GM23248 (cell line): ENCODE measurements at regions not wholly inside any gene's neighbourhood (a gene's known extent, or its start where the extent isn't known, plus 50 kb on each side); places are given as distances from the start of the nearest gene placed in this dataset.

Experiments used
- EZH2 ChIP-seq: fragments of 200-600 bp; sonication (generic); IDR thresholded peaks from 2 replicates; pipeline ENCODE4 v1.6.1; 2018; ENCODE audit warnings: antibody characterized with exemption, mild to moderate bottlenecking; ENCODE audit not compliant: insufficient read depth, poor library complexity, severe bottlenecking
- EZH2phosphoT487 ChIP-seq: fragments of 200-600 bp; sonication (generic); IDR thresholded peaks from 2 replicates; pipeline ENCODE4 v1.6.1; 2018; ENCODE audit warnings: antibody characterized with exemption, moderate library complexity, mild to moderate bottlenecking, low read depth; ENCODE audit not compliant: insufficient read depth

GRCh38 chr4:183394166-183394951 lies 50.1 kb upstream of the CDKN2AIP start:
- TF ChIP-seq EZH2 (no peak), EZH2phosphoT487 (no peak)
